IPS-18c (cell line): ENCODE measurements at regions not wholly inside any gene's neighbourhood (a gene's known extent, or its start where the extent isn't known, plus 50 kb on each side); places are given as distances from the start of the nearest gene placed in this dataset.

ENCODE experiments used
- H3K4me3 ChIP-seq: 2 replicates; pipeline ENCODE4 v1.7.0; 2013; ENCODE audit warnings: low read depth, mild to moderate bottlenecking, low read length, moderate library complexity; ENCODE audit not compliant: insufficient read depth
- H3K9me3 ChIP-seq: one replicate; pipeline ENCODE4 v1.6.1; 2013; ENCODE audit warnings: mild to moderate bottlenecking, low read length, moderate library complexity; ENCODE audit not compliant: control insufficient read depth, insufficient read depth

DNA sequence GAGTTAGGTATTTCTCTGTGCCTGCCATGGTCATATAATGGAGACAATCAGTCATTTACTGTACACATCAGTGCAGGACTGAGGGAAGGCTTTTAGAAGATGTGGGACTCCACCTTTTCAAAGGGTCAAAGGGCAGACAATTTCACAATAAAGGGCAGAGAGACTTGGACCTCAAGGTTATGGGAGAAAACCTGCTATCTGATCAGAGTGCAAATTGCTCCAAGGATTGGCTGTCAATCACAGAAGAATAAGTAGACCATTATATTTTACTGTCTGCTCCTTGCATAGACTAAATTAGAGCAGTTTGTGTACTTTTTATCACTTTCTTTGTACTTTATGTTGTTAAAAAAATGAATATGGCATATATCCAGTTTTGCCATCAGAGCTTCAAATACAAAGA is 314.9 kb upstream of the ATP11B start:
- Histone ChIP-seq H3K4me3 (no peak overlapping the region), H3K9me3 (no peaks in the 10 kb centered on the region)

DNA sequence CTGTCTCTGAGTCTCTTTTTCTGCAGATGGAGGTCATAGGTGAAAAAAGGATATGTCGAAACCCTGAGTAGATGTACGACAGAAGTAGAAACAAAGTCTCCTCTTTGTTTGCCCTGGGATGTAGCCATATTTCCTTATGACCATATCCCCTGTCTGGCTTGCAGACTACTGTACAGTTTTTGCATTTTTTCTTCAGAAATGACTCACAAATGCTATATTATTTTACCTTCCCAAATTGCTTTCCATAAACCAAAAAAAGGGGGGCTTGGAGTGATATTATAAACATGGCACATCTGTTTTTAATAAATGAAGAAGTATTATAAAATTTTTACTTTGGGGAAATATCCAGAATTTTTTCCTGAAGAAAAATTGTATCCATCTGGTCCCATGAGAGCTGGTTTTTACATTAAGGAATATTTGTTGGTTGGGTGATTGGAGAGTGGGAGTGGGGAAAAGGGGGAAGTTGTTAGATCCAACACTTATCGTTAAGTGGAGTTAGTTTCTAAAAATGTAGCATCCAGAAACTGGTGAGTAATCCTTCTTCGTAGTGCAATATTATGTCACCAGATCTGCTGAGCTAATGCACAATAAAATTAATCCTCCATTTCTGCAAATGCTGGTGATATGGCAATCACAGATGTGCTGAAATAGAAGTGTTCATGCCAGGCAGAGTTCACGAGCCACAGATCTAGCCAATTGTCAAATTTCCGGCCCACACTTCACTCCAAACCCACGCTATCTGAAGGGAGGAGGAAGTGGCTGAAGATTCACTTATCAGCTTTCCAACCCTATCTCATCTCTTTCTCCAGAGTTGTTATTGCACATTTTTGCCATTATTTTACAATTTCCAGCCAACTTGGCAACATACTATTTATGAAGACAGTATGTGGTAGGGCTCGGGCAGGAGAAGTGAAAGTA is 313.6 kb upstream of the ATP11B start:
- no peaks in the 10 kb centered on the region for H3K9me3 ChIP-seq
- no peak overlapping the region for H3K4me3 ChIP-seq

DNA sequence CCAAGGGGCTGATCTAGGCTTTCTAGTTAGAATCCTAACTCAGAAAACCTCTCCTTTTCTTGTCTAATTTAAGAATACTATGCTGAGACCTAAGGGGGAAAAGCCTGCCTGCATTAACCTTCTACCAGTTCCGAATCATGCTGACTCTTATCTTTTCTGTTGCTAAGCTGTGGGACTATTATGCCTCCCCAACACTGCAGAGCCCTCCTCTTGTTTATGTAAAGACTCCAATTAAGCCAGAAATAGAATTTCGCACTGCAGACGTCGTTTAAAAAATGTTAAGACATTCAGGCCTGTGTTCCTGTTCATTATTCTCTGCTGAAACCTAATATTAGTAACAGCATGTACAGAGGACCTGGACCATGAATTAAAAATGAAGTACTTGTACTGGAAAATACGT is 310.6 kb upstream of the ATP11B start:
- Histone ChIP-seq H3K4me3 (no peak overlapping the region), H3K9me3 (no peaks in the 10 kb centered on the region)

DNA sequence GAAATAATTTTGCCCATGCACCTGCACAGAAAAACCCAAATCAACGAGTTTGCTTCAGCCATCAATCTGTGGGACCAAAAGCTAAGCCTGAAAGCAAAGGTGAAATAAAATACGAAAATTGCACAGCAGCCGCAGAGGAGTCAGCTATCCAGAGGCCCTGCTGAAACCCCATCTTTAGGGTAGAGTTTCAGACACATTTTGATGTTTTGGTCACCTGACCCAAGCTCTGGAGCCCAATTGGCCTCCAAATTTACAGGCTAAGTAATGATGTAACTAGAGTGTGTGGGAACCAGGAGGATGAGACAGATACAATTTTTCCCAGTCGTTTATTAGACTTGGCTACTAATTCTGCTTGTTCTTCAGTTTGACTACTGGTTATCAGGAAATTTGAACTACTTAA is 308.6 kb upstream of the ATP11B start:
- Histone ChIP-seq H3K9me3 (no peaks in the 10 kb centered on the region), H3K4me3 (no peak overlapping the region)

DNA sequence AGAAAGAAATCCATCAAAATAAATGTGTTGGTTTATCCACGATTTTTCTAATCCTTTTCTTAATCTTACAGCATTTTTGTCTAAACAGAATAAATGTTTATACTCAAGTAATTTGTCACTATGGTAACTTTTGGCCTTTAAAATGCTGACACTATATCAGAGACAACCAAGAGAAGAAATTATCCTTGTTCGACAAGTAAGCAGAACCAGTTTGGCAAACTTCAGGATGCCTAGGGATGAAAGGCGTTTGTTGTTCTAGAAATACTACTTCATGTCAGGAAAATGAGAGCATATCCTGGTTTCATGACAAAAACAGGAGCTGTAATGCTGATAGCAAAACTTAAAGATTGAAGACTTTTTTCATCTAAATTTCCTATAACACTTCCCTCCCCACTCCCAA is 308.0 kb upstream of the ATP11B start:
- Histone ChIP-seq H3K4me3 (no peak overlapping the region), H3K9me3 (no peaks in the 10 kb centered on the region)

DNA sequence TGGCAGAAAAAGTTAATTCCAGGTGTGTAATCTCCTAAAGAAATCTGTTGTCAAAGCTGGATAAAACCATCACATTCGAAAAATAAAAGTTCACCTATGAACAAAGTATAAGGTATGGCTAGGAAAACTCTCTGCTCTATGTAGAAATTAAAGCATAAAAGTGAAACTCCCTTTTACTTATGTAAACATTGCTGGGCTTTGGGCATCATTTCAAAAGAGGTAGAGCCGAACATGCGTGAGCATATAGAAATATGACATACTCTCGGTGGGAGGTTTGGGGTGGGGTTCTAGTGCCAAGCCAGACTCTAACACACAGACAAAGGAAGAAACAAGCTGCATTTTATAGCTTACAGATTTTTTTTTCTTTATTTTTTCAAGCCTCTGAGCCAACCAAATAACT is 306.8 kb upstream of the ATP11B start:
- Histone ChIP-seq H3K9me3 (no peaks in the 10 kb centered on the region), H3K4me3 (no peak overlapping the region)

DNA sequence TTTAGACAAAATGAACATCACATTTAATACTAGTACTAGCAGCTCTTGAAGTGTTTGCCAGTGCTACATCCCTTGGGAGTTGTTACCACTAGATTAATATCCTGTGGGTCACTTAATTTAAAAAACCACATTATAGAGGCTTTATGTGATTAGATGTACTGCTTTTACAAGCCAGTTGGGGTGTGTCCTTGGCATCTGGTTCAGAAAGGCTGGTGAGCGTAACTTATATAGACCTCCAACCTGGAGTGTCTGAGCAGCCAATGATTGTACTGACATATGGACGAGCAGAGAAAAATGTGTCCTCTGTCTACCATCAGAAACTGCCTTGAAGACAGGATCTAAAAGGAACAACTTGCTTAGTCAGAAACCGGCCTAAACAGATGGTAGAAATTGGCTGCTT is 306.2 kb upstream of the ATP11B start:
- no peak overlapping the region for H3K4me3 ChIP-seq
- H3K9me3 ChIP-seq: no peaks in the 10 kb centered on the region

DNA sequence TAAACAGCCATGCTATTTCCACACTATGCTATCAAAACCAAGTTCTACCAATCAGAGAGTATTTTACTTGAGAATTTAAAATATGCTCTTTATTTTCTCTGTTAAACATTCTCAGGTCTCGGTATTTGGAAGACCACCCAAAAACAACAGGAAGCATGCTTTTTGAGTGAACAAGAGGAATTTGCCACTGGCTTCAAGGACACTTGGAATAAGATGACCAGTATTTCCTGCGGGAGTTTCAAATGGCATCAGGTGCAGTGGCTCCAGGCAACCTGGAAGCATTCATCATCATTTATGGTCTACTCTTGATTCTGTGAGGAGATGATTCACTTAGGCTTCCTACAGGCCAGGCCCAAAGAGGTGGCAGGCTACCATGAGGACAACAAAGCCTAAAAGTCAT is 305.7 kb upstream of the ATP11B start:
- no peak overlapping the region for H3K4me3 ChIP-seq
- H3K9me3 ChIP-seq: no peaks in the 10 kb centered on the region

DNA sequence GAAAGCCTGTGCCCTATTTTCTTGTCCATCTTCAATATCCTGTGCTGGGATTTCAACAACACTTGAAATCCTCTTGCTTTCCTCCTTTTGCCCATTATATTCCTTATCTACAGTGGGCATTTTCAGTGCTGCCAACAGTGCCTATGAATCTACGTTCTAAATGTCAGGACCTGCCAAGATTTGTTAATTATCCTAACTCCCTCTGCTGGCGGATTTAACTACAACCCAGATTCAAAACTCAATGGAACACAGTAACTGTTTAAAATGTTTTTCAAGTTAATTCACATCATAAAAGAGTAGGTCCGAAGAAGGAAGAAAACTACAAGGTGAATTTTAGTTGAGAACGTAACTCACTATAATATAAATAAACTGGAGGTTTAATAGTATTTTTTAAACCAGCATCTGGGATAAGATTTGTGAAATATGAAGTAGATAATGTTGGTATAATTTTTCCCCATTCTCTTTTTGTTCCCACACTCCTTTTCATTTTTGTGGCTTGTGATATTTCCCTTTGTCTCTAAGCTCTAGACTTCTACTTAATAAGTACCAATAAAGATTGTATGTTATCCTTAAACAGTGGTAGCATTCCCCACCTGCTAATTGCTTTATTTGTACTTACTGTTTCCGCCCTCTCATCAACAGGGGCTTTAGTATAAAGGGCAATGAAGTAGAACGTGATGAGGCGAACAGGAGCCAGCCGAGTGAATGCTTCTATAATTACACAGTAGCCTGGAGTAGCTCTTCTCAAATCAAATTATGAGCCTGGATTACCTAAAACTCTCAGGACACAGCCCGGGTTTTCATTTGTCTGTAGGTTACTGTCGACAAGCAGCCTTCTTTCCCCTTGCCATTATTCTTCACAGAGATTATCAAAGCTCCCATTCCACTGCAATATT is 302.5 kb upstream of the ATP11B start:
- Histone ChIP-seq H3K9me3 (no peaks in the 10 kb centered on the region), H3K4me3 (no peak overlapping the region)

DNA sequence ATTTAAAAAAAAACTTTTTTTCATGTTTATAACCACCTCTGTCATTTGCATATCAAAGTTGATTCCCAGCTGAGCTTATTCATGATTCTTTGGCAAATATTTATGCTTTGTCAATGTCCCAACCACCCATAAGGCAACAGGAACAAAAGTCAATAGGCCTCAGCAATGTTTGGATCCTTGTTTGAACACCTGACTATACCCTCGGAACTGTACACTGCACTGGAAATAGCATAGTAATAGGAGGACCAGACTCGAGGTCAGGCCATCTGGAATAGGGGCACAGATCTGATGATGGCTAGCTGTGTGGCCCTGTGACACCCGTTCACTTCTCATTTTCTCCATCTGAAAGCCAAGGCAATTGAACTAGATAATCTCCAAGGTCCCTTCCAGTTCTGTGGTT is 301.7 kb upstream of the ATP11B start:
- H3K9me3 ChIP-seq: no peaks in the 10 kb centered on the region
- H3K4me3 ChIP-seq: no peak overlapping the region

DNA sequence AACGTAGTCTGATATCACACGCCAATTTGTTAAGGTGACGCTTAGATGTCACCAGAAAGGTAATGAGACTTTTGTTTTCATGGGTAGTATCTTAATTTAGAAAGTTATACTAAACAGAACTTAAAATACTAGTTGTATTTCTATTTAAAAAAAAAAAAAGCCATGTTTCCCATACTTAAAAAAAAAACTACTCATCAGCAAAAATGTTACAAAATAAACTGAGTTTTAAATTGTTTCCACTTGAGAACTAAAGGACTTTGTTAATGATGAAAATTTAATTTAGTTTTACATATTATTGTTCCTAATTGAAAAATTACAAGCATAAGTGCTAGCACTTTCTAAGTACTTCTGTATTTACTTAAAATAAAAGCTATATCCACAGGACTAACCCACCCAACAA is 300.8 kb upstream of the ATP11B start:
- Histone ChIP-seq H3K4me3 (no peak overlapping the region), H3K9me3 (no peaks in the 10 kb centered on the region)

DNA sequence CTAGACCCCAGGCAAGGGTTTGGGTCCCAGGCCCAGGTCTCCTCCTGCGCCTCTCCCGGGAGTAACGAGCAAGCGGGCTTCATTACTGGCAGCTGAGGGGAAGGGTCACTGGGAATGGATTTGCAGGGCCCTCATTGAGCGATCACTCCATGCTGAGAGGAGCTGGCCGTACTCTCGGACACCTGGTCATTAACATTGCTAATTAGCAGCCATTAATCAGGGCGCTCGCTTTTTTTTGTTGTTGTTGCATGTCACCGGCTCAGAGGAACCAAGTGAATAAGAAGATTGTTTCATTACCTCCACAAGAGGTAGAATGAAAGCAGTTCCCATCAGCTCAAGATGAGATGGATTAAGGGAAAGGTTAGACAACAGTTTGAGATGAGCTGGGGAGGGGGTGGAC is 293.0 kb upstream of the ATP11B start:
- no peaks in the 10 kb centered on the region for H3K9me3 ChIP-seq
- no peak overlapping the region for H3K4me3 ChIP-seq

DNA sequence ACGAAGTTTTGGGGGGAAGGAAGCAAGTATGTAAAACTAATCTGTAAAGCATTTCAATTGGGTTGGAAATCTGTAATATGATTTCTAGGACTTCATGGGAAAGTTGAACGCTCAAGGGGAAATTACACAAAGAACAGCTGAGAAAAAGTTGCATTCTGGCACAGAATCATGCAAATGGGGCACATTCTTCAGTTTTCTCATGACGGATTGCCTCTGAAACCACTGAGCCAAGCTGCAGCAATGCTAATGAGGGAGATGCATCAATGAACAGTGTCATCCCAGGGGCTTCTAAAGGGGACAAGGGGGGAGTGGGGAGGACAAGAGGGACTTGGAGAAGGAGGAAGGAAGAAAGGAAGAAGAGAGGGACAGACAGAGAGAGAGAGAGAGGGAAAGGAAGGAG is 291.4 kb upstream of the ATP11B start:
- no peaks in the 10 kb centered on the region for H3K9me3 ChIP-seq

DNA sequence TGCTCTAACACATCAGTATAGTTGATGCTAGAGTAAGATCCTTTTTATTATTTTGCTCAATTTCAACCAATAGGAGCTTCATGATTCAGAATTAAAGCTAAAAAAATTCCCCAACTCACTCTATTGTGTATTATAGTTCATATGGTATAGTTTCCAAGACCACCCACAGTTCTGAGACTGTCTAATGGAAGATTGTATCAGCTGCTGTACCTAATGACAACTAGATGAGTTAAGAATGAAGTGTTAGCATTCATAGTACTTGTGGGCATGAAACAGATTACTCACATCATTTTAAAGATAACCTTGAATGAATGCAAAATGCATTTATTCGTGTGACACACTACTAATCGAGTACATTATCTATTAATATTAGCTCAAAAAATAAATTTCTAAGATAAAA is 289.9 kb upstream of the ATP11B start:
- Histone ChIP-seq H3K4me3 (no peak overlapping the region), H3K9me3 (no peaks in the 10 kb centered on the region)

More for the DNA sequence above, 291.4 kb upstream of the ATP11B start:
- no peak overlapping the region for H3K4me3 ChIP-seq

DNA sequence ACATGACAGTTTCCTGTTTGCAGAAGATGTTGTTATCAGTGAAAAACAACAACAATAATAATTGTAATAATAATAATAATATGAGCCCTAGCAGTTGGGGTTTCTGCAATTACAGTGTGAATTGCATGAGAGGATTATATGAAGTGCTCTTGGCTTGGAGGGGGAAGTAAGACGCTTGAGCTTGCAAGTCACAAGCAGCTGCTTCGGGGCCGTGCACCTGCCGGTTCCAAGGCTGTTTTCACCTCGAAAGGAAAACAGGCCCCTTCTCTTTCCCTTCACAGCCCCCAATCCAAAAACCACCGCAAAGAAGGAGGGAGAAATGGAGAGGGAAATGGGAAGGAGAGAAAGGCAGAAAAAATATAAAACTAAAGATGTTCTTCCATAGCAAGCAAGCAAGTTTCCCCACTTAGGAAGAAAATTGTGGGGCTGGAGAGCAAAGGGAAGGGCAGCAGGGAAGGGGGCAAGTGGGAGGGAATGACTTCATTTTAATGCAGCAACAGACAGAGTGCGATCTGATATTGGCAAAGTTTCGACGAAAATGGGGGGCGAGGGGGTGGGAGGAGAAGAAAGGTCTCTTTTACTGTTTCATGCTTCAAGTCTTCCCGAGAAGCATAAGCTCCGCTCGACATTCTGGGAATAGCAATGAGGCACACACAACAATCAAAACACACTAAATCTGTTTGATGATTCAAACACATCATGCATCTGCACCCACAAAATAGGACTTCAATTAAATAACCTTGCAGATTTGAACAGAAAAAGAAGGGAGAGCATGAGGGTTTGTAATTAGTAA is 284.2 kb upstream of the ATP11B start:
- H3K9me3 ChIP-seq: no peaks in the 10 kb centered on the region
- H3K4me3 ChIP-seq: no peak overlapping the region

DNA sequence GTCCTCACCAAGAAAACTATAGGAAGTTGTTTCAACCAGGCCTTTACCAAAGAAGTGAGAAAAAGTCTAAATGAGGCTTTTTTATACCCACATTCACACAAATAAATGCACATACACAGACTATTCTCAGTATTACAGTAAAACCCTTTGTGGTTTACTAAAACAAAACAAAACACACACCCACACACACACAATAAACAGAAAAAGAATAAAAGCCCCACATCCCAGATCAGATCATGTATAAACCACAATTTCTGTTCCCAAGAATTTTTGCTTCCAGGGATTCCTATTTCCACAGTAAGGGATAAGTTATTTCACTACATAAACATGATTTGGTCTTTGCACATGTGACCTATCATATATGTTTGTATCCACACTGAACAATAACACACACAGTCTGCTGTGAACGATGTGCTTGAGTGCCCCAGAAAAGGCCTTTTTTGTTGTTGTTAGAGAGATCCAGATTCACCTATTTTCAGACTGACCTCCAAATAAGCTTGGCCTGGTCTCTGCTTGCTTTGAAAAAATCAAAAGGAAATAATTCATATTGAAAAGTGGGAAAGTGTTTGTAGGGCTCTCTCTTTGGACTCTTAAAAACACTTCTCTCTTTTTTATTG is 283.4 kb upstream of the ATP11B start:
- Histone ChIP-seq H3K4me3 (no peak overlapping the region), H3K9me3 (no peaks in the 10 kb centered on the region)
